IMR-90 (cell line): ENCODE measurements at regions not wholly inside any gene's neighbourhood (a gene's known extent, or its start where the extent isn't known, plus 50 kb on each side); places are given as distances from the start of the nearest gene placed in this dataset.

Experiments used
- ATAC-seq: fragments of 200-7000 bp; cut with Tn5 transposase; 2 replicates; pipeline ENCODE4 v1.9.1; 2020; ENCODE audit warnings: low read depth, mild to moderate bottlenecking, moderate library complexity
- BruUV-seq: library from RNA; stranded (reverse); fragments of 400-500 nt; replicated peaks from 2 replicates; lab custom pipeline; 2021; lab: Mats Ljungman, UMichigan
- CTCF ChIA-PET: fragments of 300-600 bp; formaldehyde crosslinking; extraction: SDS; loops from one replicate; lab custom pipeline; 2021; ENCODE audit warnings: antibody characterized with exemption; lab: Yijun Ruan, JAX
- POLR2A ChIA-PET: fragments of 300-600 bp; sonication (Branson Sonifier 250); formaldehyde crosslinking; loops from one replicate; lab custom pipeline; 2022; ENCODE audit warnings: antibody characterized with exemption; ENCODE audit not compliant: unreplicated experiment; lab: Charles Lee
- DNase-seq: peaks from one replicate; pipeline ENCODE4 v3.0.0; 2013
- H2AFZ ChIP-seq: replicated peaks from 2 replicates; pipeline ENCODE3; 2013; ENCODE audit warnings: low read length, mild to moderate bottlenecking; ENCODE audit not compliant: poor library complexity
- H2AK5ac ChIP-seq: 2 replicates; pipeline ENCODE4 v1.6.1; 2013; ENCODE audit warnings: low read depth, low read length, inconsistent platforms
- H2AK9ac ChIP-seq: replicated peaks from 2 replicates; pipeline ENCODE3; 2013; ENCODE audit warnings: mild to moderate bottlenecking, low read depth, low read length, moderate library complexity; ENCODE audit not compliant: poor library complexity
- H2BK120ac ChIP-seq: 2 replicates; pipeline ENCODE4 v1.6.1; 2013; ENCODE audit warnings: low read depth, low read length, inconsistent platforms
- H2BK15ac ChIP-seq: 3 replicates; pipeline ENCODE4 v1.6.1; 2013; ENCODE audit warnings: low read depth, low read length, inconsistent platforms
- H2BK20ac ChIP-seq: 2 replicates; pipeline ENCODE4 v1.6.1; 2013; ENCODE audit warnings: low read depth, mild to moderate bottlenecking, inconsistent platforms, low read length, moderate library complexity
- H2BK5ac ChIP-seq: 2 replicates; pipeline ENCODE4 v1.6.1; 2013; ENCODE audit warnings: mild to moderate bottlenecking, low read depth, low read length, inconsistent platforms; ENCODE audit not compliant: poor library complexity, severe bottlenecking
- H3K14ac ChIP-seq: replicated peaks from 2 replicates; pipeline ENCODE4 v1.6.1; 2013; ENCODE audit warnings: low read depth, low read length, inconsistent platforms
- H3K18ac ChIP-seq: 2 replicates; pipeline ENCODE4 v1.6.1; 2013; ENCODE audit warnings: low read depth, low read length, control low read depth
- H3K23ac ChIP-seq: 2 replicates; pipeline ENCODE4 v1.6.1; 2013; ENCODE audit warnings: low read depth, low read length, inconsistent platforms
- H3K27ac ChIP-seq: 2 replicates; pipeline ENCODE4 v1.5.1; 2013; ENCODE audit warnings: mild to moderate bottlenecking, control low read depth, low read length; ENCODE audit not compliant: insufficient read depth
- H3K27me3 ChIP-seq: 2 replicates; pipeline ENCODE4 v1.6.1; 2013; ENCODE audit warnings: low read length; ENCODE audit not compliant: control insufficient read depth, insufficient read depth
- H3K36me3 ChIP-seq: 2 replicates; pipeline ENCODE4 v1.6.1; 2013; ENCODE audit warnings: low read length, mixed read lengths; ENCODE audit not compliant: control insufficient read depth, insufficient read depth
- H3K4ac ChIP-seq: 2 replicates; pipeline ENCODE4 v1.6.1; 2013; ENCODE audit warnings: low read depth, low read length, inconsistent platforms
- H3K4me1 ChIP-seq: 2 replicates; pipeline ENCODE4 v1.6.1; 2013; ENCODE audit warnings: low read length, mixed read lengths; ENCODE audit not compliant: control insufficient read depth, insufficient read depth
- H3K4me2 ChIP-seq: 2 replicates; pipeline ENCODE4 v1.6.1; 2013; ENCODE audit warnings: low read depth, mild to moderate bottlenecking, control low read depth, low read length, moderate library complexity
- H3K4me3 ChIP-seq: 2 replicates; pipeline ENCODE4 v1.5.1; 2013; ENCODE audit warnings: low read depth, mild to moderate bottlenecking, control low read depth, low read length, moderate library complexity; ENCODE audit not compliant: insufficient read depth
- H3K56ac ChIP-seq: 2 replicates; pipeline ENCODE4 v1.6.1; 2013; ENCODE audit warnings: low read length, inconsistent platforms; ENCODE audit not compliant: insufficient read depth; ENCODE audit errors: extremely low read depth
- H3K79me1 ChIP-seq, 2 experiments: 2 replicates each; pipeline ENCODE4 v1.6.1; 2013; ENCODE audit warnings: low read length in 2 of 2, inconsistent platforms in 1 of 2, low read depth in 1 of 2
- H3K9ac ChIP-seq: 2 replicates; pipeline ENCODE4 v1.6.1; 2013; ENCODE audit warnings: low read depth, low read length, control low read depth
- H3K9me1 ChIP-seq: 2 replicates; pipeline ENCODE4 v1.6.1; 2013; ENCODE audit warnings: low read length, inconsistent platforms; ENCODE audit not compliant: insufficient read depth
- H3K9me3 ChIP-seq: 2 replicates; pipeline ENCODE4 v1.6.1; 2013; ENCODE audit warnings: low read length; ENCODE audit not compliant: control insufficient read depth, insufficient read depth
- H4K20me1 ChIP-seq: 2 replicates; pipeline ENCODE4 v1.6.1; 2013; ENCODE audit warnings: low read length, inconsistent platforms; ENCODE audit not compliant: insufficient read depth
- H4K5ac ChIP-seq: 2 replicates; pipeline ENCODE4 v1.6.1; 2013; ENCODE audit warnings: mild to moderate bottlenecking, low read depth, low read length, control low read depth
- H4K8ac ChIP-seq, 2 experiments: 2 replicates each; pipeline ENCODE4 v1.6.1; 2013; ENCODE audit warnings: low read depth in 2 of 2, low read length in 2 of 2, control low read depth in 1 of 2, inconsistent platforms in 1 of 2
- H4K91ac ChIP-seq: 2 replicates; pipeline ENCODE4 v1.6.1; 2013; ENCODE audit warnings: low read depth, low read length, inconsistent platforms; ENCODE audit not compliant: insufficient read depth
- FOS ChIP-seq: fragments of 150-350 bp; IDR thresholded peaks from 2 replicates; pipeline ENCODE4 v1.6.1; 2016; ENCODE audit warnings: low read depth, low read length
- RAD21 ChIP-seq: IDR thresholded peaks from 2 replicates; pipeline ENCODE4 v1.6.1; 2012; ENCODE audit warnings: low read length, improper control_type of control experiment
- RFX5 ChIP-seq: IDR thresholded peaks from 2 replicates; pipeline ENCODE4 v1.8.0; 2012; ENCODE audit warnings: low read depth, mild to moderate bottlenecking, low read length, moderate library complexity
- SMC3 ChIP-seq: fragments of 150-350 bp; IDR thresholded peaks from 2 replicates; pipeline ENCODE4 v1.6.1; 2016; ENCODE audit warnings: low read depth, mild to moderate bottlenecking, antibody characterized with exemption, low read length, moderate library complexity
- WGBS, 2 experiments: methylation state at CpG; one replicate each; pipeline versions ENCODE4 v1.1.5 to v1.1.7; 2013; ENCODE audit warnings: missing lambda C conversion rate in 2 of 2; ENCODE audit not compliant: insufficient read length in 1 of 2; ENCODE audit errors: extremely low coverage in 2 of 2; 5-methylcytosine and 5-hydroxymethylcytosine counted together
- dilution Hi-C: fragments of 300-500 bp; cut with HindIII; formaldehyde crosslinking; loops from one replicate; pipeline ENCODE4 v1.14.3; 2018; ENCODE audit warnings: low sequenced_read_pairs; ENCODE audit not compliant: unreplicated experiment
- in situ Hi-C: fragments of 300-500 bp; cut with MboI; formaldehyde crosslinking; loops from 3 replicates; pipeline ENCODE4 v1.14.3; 2019; ENCODE audit warnings: low sequenced_read_pairs, inconsistent platforms, mixed read lengths
- intact Hi-C: fragments of 100-400 bp; cut with micrococcal nuclease; formaldehyde crosslinking; loops from 2 replicates; pipeline ENCODE4 v1.10.0; 2022
- TF ChIP-seq, protein P1 (sequence below): fragments of 150-350 bp; IDR thresholded peaks from 2 replicates; pipeline ENCODE4 v1.6.1; 2016; ENCODE audit warnings: low read depth, mild to moderate bottlenecking, low read length, moderate library complexity, borderline replicate concordance

DNA sequence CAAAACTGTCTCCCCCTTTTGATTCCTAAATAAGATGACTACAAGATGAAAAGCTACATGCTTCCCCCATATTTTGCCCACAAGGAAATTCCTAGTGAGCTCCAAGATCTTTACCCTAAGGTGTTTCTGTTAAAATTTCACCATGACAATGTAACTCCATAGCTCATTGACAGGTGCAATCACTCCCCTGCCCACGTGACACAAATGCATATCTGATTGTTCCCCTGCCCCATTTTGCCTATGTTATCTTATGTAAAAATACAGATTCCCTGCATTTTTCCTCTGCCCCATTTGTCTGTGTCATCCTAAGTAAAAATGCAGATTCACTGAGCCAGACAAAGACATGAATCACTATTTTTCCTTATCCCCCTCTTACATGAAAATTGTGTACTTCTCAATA, 66.7 kb downstream of the GPRASP3 start:
- Histone ChIP-seq H2BK15ac (no peak overlapping the region), H3K4me2 (no peak overlapping the region), H3K4ac (no peak overlapping the region), H4K5ac (no peak overlapping the region), H2BK5ac (no peak overlapping the region), H3K18ac (no peak overlapping the region), H4K91ac (no peak overlapping the region), H2AFZ (no peak overlapping the region), H3K23ac (no peak overlapping the region), H4K20me1 (no peaks in the 10 kb centered on the region), H3K79me1 (no peaks in the 10 kb centered on the region), H3K56ac (no peak overlapping the region), H3K9me3 (no peaks in the 10 kb centered on the region), H3K14ac (no peak overlapping the region), H3K4me1 (no peaks in the 10 kb centered on the region), H3K4me3 (no peak overlapping the region), H3K36me3 (no peaks in the 10 kb centered on the region), H2AK5ac (no peak overlapping the region), H3K9me1 (no peaks in the 10 kb centered on the region), H4K8ac (no peak overlapping the region), H3K27me3 (no peaks in the 10 kb centered on the region), H2BK20ac (no peak overlapping the region), H3K27ac (no peak overlapping the region), H3K9ac (no peak overlapping the region), H2AK9ac (no peak overlapping the region), H2BK120ac (no peak overlapping the region)
- TF ChIP-seq SMC3 (no peak), RAD21 (no peak), FOS (no peak), RFX5 (no peak)
- TF ChIP-seq, protein P1, sequence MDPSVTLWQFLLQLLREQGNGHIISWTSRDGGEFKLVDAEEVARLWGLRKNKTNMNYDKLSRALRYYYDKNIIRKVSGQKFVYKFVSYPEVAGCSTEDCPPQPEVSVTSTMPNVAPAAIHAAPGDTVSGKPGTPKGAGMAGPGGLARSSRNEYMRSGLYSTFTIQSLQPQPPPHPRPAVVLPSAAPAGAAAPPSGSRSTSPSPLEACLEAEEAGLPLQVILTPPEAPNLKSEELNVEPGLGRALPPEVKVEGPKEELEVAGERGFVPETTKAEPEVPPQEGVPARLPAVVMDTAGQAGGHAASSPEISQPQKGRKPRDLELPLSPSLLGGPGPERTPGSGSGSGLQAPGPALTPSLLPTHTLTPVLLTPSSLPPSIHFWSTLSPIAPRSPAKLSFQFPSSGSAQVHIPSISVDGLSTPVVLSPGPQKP: no peak
- WGBS, 2 experiments: 0% methylated on average over 1 of the region's 1 CpG; no CpG with 5 or more reads in 1 of the 2 experiments
- ChIA-PET CTCF (no interaction called here), POLR2A (no interaction called here)
- intact Hi-C loops (no loop called here), in situ Hi-C loops (no loop called here), dilution Hi-C loops (no loop called here)
- BruUV-seq: no TSS peak
- DNase-seq: no peak
- ATAC-seq: no peak
